ENCODE measurements at regions not wholly inside any gene's neighbourhood (a gene's known extent, or its start where the extent isn't known, plus 50 kb on each side); places are given as distances from the start of the nearest gene placed in this dataset.

DNA sequence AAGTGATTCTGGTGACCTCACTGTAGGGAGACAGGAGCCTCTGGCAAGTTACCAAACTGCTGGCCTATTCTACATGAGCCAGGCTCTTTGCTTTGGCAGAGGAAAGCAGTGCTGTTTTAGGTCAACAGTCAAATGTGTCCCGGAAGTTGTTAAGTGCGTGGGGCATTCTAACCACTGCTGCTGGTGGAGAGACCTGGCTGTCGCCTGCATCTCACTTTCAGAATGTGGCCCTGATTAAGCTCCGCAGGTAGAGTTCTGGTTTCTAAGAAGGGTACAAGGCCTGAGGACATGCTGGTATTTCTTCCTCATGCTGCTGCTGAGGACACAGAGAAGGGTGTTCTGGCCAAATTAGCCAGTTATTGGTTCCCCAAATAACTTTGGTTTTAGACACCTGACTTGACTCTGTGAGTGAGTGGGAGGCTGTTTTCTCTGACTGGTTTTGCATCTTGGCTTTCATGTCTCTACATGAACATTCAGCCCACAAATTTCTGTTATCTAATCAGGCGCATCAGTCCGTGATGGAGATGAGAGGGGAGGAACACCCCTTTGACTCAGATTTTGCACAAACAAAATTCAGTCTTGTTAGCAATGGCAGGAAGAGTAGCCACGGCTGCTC lies 120.8 kb downstream of the LMO4 start:
- no peak overlapping the region for H3K27ac ChIP-seq
- no peak for TF ChIP-seq ZFX (IDR thresholded peaks at IDR 0.05; ENCODE audit: borderline replicate concordance)
- TF ChIP-seq, protein P1, sequence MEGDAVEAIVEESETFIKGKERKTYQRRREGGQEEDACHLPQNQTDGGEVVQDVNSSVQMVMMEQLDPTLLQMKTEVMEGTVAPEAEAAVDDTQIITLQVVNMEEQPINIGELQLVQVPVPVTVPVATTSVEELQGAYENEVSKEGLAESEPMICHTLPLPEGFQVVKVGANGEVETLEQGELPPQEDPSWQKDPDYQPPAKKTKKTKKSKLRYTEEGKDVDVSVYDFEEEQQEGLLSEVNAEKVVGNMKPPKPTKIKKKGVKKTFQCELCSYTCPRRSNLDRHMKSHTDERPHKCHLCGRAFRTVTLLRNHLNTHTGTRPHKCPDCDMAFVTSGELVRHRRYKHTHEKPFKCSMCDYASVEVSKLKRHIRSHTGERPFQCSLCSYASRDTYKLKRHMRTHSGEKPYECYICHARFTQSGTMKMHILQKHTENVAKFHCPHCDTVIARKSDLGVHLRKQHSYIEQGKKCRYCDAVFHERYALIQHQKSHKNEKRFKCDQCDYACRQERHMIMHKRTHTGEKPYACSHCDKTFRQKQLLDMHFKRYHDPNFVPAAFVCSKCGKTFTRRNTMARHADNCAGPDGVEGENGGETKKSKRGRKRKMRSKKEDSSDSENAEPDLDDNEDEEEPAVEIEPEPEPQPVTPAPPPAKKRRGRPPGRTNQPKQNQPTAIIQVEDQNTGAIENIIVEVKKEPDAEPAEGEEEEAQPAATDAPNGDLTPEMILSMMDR (IDR thresholded peaks at IDR 0.05) = no peak

DNA sequence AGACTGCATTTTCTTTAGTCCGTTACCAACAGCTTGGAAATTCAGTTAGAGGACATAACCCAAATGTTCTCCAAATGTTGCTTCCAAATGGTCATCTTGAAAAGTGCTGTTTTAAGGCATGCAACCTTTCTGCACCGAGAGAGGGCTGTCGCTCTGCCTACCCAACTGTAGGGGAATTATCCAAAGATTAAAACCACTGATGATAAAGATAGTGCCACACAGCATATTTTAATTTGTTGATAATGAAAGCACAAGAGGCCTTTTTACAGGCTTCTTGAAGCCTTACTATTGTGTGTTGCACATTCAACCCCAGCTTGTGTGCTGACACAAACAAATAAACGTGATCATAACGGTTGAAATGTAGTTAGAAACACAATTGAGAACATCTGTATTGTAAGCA lies 121.5 kb downstream of the LMO4 start:
- TF ChIP-seq, protein P1 (IDR thresholded peaks at IDR 0.05) = no peak
- TF ChIP-seq ZFX (IDR thresholded peaks at IDR 0.05; ENCODE audit: borderline replicate concordance) = no peak
- H3K27ac ChIP-seq = no peak overlapping the region

DNA sequence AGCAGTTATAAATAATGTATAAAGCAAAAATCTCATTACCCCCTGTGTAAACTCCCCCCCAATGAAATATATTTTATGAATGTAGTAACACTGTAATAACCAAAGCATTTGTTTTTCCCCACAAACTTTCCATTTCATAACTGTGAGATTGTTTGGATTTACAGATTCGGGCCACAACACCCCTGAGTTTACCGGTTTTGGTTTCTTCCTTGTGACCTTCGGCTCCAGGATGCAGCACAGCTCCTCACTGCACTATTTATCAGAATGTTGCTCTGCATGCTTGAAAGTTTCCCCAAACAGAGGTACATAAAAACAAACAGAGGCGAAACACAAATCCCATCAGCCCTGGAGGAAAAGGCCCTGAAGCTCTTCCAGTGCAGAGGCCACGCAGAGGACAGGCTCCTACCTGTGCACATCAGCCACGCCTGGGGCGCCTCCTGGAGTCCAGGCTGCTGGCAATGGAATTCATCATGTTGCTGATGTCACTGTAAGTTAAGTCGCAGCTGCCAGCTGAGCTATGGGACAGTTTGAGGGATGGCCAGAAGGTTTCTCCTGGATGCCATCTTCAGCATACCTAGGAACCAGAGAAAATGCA lies 122.0 kb downstream of the LMO4 start:
- H3K27ac ChIP-seq = no peak overlapping the region
- no peak for TF ChIP-seq ZFX (IDR thresholded peaks at IDR 0.05; ENCODE audit: borderline replicate concordance)
- TF ChIP-seq, protein P1 (IDR thresholded peaks at IDR 0.05) = no peak

DNA sequence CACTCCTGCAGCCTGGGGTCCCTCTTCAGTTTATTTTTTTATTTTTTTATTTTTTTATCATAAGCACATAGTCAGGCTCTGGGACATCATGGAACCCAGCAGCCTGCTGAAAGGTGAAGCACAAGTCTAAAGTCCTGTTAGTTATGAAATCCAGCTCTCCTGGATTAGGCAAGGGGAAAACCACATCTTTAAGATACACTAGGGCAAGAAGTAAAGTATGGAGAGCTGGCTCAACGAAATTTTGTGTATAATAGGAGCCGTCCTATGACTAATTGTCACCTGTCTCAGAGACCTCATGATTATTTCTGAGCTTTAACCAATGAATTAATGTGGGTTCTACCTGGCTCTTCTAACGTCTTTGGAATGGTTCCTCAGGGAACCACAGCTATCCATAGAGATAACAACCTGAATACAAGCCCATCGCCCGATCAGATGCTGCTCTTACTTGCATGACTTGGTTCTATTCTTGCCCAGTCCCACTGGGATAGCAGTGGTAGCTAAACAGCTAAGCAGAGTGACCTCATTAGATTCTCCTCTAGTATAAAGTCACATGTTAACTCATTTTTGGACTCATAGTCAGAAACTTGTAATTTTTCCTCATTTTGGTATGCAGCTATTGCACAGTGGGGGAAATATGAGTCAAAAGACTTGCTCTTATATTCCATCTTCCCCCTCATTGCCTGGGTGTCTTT lies 122.7 kb downstream of the LMO4 start:
- no peak for TF ChIP-seq ZFX (IDR thresholded peaks at IDR 0.05; ENCODE audit: borderline replicate concordance)
- TF ChIP-seq, protein P1 (IDR thresholded peaks at IDR 0.05) = no peak
- H3K27ac ChIP-seq = no peak overlapping the region

DNA sequence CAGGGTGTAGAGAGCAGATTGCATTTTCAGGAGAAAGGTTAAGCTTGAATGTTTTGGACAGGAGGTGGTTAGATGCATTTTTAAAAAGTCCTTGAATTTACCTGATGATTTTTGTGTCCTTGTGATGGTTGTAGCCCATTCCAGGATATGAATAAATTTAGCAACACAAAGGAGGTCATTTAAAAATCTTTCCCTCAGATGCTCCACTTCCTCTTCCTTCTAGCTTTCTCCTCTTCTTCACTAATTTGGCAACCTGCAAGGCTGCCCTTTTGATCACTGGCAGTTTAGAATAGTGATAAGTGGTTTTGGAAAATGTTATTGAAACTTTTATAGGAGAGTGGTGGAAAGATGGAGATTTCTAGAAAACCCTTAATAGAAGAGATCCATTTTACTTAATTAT lies 124.0 kb downstream of the LMO4 start:
- TF ChIP-seq ZFX (IDR thresholded peaks at IDR 0.05; ENCODE audit: borderline replicate concordance) = no peak
- no peak overlapping the region for H3K27ac ChIP-seq

DNA sequence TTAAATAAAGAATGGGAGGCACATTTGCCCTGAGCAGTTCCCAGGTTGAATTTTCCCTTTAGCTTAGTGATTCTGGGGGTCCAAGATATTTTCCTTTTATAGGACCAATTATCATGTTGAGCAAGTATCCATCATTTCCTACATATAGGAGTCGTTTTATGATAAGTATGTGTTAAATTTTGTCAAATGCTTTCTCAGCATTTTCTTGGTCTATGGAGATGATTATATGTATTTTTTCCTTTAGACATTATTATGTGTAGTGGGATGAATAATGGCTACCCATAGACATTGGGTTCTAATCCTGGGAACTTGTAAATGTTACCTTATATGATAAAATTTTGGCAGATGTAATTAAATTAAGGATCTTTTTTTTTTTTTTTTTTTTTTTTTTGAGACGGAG lies 128.7 kb downstream of the LMO4 start:
- TF ChIP-seq, protein P1 (IDR thresholded peaks at IDR 0.05) = no peak
- TF ChIP-seq ZFX (IDR thresholded peaks at IDR 0.05; ENCODE audit: borderline replicate concordance) = no peak
- no peak overlapping the region for H3K27ac ChIP-seq

DNA sequence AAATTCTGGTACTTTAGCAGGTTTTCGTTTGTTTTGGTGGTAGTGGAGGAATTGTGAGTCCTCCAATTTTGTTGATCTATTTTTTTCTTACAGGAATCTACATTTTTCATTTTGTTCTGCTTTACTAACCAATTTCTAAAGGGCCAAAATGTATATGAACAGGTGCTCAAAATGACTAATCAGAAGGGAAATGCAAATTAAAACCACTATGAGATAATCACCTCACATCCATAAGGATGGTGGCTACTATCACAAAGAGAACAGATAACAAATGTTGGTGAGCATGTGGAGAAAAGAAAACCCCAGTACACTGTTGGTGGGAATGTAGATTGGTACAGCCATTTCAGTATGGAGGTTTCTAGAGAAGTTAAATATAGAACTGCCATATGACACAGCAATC lies 134.2 kb downstream of the LMO4 start:
- no peak overlapping the region for H3K27ac ChIP-seq
- no peak for TF ChIP-seq ZFX (IDR thresholded peaks at IDR 0.05; ENCODE audit: borderline replicate concordance)
- TF ChIP-seq, protein P1 (IDR thresholded peaks at IDR 0.05) = no peak
